ENCODE measurements at regions not wholly inside any gene's neighbourhood (a gene's known extent, or its start where the extent isn't known, plus 50 kb on each side); places are given as distances from the start of the nearest gene placed in this dataset.
"Not testable (repeated sequence)": the region's sequence is repeated elsewhere in the genome, so short reads cannot be mapped to it uniquely, and the experiment has no call there.

GRCh38 chr10:8656261-8656660, 601.8 kb downstream of the GATA3 start:
- no peaks in the 10 kb centered on the region for H3K27me3 ChIP-seq (ENCODE audit: insufficient read depth, low read length)
- no peak overlapping the region for H3K4me3 ChIP-seq (ENCODE audit: low read length)
- H3K9me3 ChIP-seq (ENCODE audit: insufficient read depth, low read depth, low read length), result no peaks in the 10 kb centered on the region
- H3K36me3 ChIP-seq (ENCODE audit: insufficient read depth, low read depth, low read length), result no peaks in the 10 kb centered on the region
- no peaks in the 10 kb centered on the region for H3K4me1 ChIP-seq (ENCODE audit: insufficient read depth, low read length)
- no peak overlapping the region for H3K9ac ChIP-seq (ENCODE audit: low read depth, low read length)
- no peak overlapping the region for H3K27ac ChIP-seq (ENCODE audit: low read length)

- H3K36me3 ChIP-seq (ENCODE audit: insufficient read depth, low read depth, low read length), result no peaks in the 10 kb centered on the region
- no peaks in the 10 kb centered on the region for H3K9me3 ChIP-seq (ENCODE audit: insufficient read depth, low read depth, low read length)
- no peak overlapping the region for H3K27ac ChIP-seq (ENCODE audit: low read length)
- no peaks in the 10 kb centered on the region for H3K4me1 ChIP-seq (ENCODE audit: insufficient read depth, low read length)
- no peaks in the 10 kb centered on the region for H3K27me3 ChIP-seq (ENCODE audit: insufficient read depth, low read length)
- no peak overlapping the region for H3K9ac ChIP-seq (ENCODE audit: low read depth, low read length)
- no peak overlapping the region for H3K4me3 ChIP-seq (ENCODE audit: low read length)
Measured at GRCh38 chr10:8659982-8660381, 605.5 kb downstream of the GATA3 start.

GRCh38 chr10:8661886-8662285, 607.4 kb downstream of the GATA3 start:
- H3K9ac ChIP-seq (ENCODE audit: low read depth, low read length), result no peak overlapping the region
- H3K9me3 ChIP-seq (ENCODE audit: insufficient read depth, low read depth, low read length), result no peaks in the 10 kb centered on the region
- H3K4me1 ChIP-seq (ENCODE audit: insufficient read depth, low read length), result no peaks in the 10 kb centered on the region
- H3K27me3 ChIP-seq (ENCODE audit: insufficient read depth, low read length), result no peaks in the 10 kb centered on the region
- no peak overlapping the region for H3K4me3 ChIP-seq (ENCODE audit: low read length)
- no peaks in the 10 kb centered on the region for H3K36me3 ChIP-seq (ENCODE audit: insufficient read depth, low read depth, low read length)
- H3K27ac ChIP-seq (ENCODE audit: low read length), result no peak overlapping the region

GRCh38 chr10:8663131-8663530, 608.6 kb downstream of the GATA3 start:
- H3K4me1 ChIP-seq (ENCODE audit: insufficient read depth, low read length), result no peaks in the 10 kb centered on the region
- H3K36me3 ChIP-seq (ENCODE audit: insufficient read depth, low read depth, low read length), result no peaks in the 10 kb centered on the region
- no peak overlapping the region for H3K9ac ChIP-seq (ENCODE audit: low read depth, low read length)
- no peaks in the 10 kb centered on the region for H3K27me3 ChIP-seq (ENCODE audit: insufficient read depth, low read length)
- H3K27ac ChIP-seq (ENCODE audit: low read length), result no peak overlapping the region
- H3K4me3 ChIP-seq (ENCODE audit: low read length), result no peak overlapping the region
- no peaks in the 10 kb centered on the region; the same call in 1 of the 2 replicates for H3K9me3 ChIP-seq (ENCODE audit: insufficient read depth, low read depth, low read length)

- no peaks in the 10 kb centered on the region for H3K4me1 ChIP-seq (ENCODE audit: insufficient read depth, low read length)
- no peaks in the 10 kb centered on the region for H3K36me3 ChIP-seq (ENCODE audit: insufficient read depth, low read depth, low read length)
- no peaks in the 10 kb centered on the region for H3K27me3 ChIP-seq (ENCODE audit: insufficient read depth, low read length)
- no peak overlapping the region for H3K9ac ChIP-seq (ENCODE audit: low read depth, low read length)
- H3K27ac ChIP-seq (ENCODE audit: low read length), result no peak overlapping the region
- no peaks in the 10 kb centered on the region; the same call in 1 of the 2 replicates for H3K9me3 ChIP-seq (ENCODE audit: insufficient read depth, low read depth, low read length)
- H3K4me3 ChIP-seq (ENCODE audit: low read length), result no peak overlapping the region
Measured at GRCh38 chr10:8665322-8665721, 610.8 kb downstream of the GATA3 start.

- no peak overlapping the region for H3K4me3 ChIP-seq (ENCODE audit: low read length)
- no peaks in the 10 kb centered on the region for H3K36me3 ChIP-seq (ENCODE audit: insufficient read depth, low read depth, low read length)
- H3K9me3 ChIP-seq (ENCODE audit: insufficient read depth, low read depth, low read length), result no peaks in the 10 kb centered on the region; the same call in 1 of the 2 replicates
- H3K27me3 ChIP-seq (ENCODE audit: insufficient read depth, low read length), result no peaks in the 10 kb centered on the region
- no peak overlapping the region for H3K9ac ChIP-seq (ENCODE audit: low read depth, low read length)
- H3K27ac ChIP-seq (ENCODE audit: low read length), result no peak overlapping the region
- no peaks in the 10 kb centered on the region for H3K4me1 ChIP-seq (ENCODE audit: insufficient read depth, low read length)
Measured at GRCh38 chr10:8670461-8670860, 616.0 kb downstream of the GATA3 start.

- no peaks in the 10 kb centered on the region for H3K27me3 ChIP-seq (ENCODE audit: insufficient read depth, low read length)
- no peak overlapping the region for H3K4me3 ChIP-seq (ENCODE audit: low read length)
- H3K36me3 ChIP-seq (ENCODE audit: insufficient read depth, low read depth, low read length), result no peaks in the 10 kb centered on the region
- no peaks in the 10 kb centered on the region for H3K9me3 ChIP-seq (ENCODE audit: insufficient read depth, low read depth, low read length)
- H3K9ac ChIP-seq (ENCODE audit: low read depth, low read length), result no peak overlapping the region
- H3K4me1 ChIP-seq (ENCODE audit: insufficient read depth, low read length), result no peaks in the 10 kb centered on the region
- H3K27ac ChIP-seq (ENCODE audit: low read length), result no peak overlapping the region
Measured at GRCh38 chr10:8674230-8674629, 619.7 kb downstream of the GATA3 start.

GRCh38 chr10:8677642-8678041, 623.2 kb downstream of the GATA3 start:
- Histone ChIP-seq H3K9ac (ENCODE audit: low read depth, low read length) (no peak overlapping the region), H3K4me3 (ENCODE audit: low read length) (no peak overlapping the region), H3K9me3 (ENCODE audit: insufficient read depth, low read depth, low read length) (no peaks in the 10 kb centered on the region), H3K36me3 (ENCODE audit: insufficient read depth, low read depth, low read length) (no peaks in the 10 kb centered on the region), H3K27me3 (ENCODE audit: insufficient read depth, low read length) (no peaks in the 10 kb centered on the region), H3K4me1 (ENCODE audit: insufficient read depth, low read length) (no peaks in the 10 kb centered on the region), H3K27ac (ENCODE audit: low read length) (no peak overlapping the region)

GRCh38 chr10:8684916-8685315, 630.4 kb downstream of the GATA3 start:
- H3K27me3 ChIP-seq (ENCODE audit: insufficient read depth, low read length); H3K27ac ChIP-seq (ENCODE audit: low read length); H3K4me3 ChIP-seq (ENCODE audit: low read length): not testable (repeated sequence)

GRCh38 chr10:8688881-8689280, 634.4 kb downstream of the GATA3 start:
- Histone ChIP-seq H3K9ac (ENCODE audit: low read depth, low read length) (no peak overlapping the region), H3K9me3 (ENCODE audit: insufficient read depth, low read depth, low read length) (no peaks in the 10 kb centered on the region), H3K27ac (ENCODE audit: low read length) (no peak overlapping the region), H3K4me3 (ENCODE audit: low read length) (no peak overlapping the region), H3K4me1 (ENCODE audit: insufficient read depth, low read length) (no peaks in the 10 kb centered on the region), H3K36me3 (ENCODE audit: insufficient read depth, low read depth, low read length) (no peaks in the 10 kb centered on the region), H3K27me3 (ENCODE audit: insufficient read depth, low read length) (no peaks in the 10 kb centered on the region)

More at GRCh38 chr10:8684916-8685315, 630.4 kb downstream of the GATA3 start:
- H3K9me3 ChIP-seq (ENCODE audit: insufficient read depth, low read depth, low read length); H3K9ac ChIP-seq (ENCODE audit: low read depth, low read length); H3K36me3 ChIP-seq (ENCODE audit: insufficient read depth, low read depth, low read length); H3K4me1 ChIP-seq (ENCODE audit: insufficient read depth, low read length): not testable (repeated sequence)

GRCh38 chr10:8691498-8692017, 637.1 kb downstream of the GATA3 start:
- Histone ChIP-seq H3K4me3 (ENCODE audit: low read length) (no peak overlapping the region), H3K36me3 (ENCODE audit: insufficient read depth, low read depth, low read length) (no peaks in the 10 kb centered on the region), H3K27ac (ENCODE audit: low read length) (no peak overlapping the region), H3K9ac (ENCODE audit: low read depth, low read length) (no peak overlapping the region), H3K4me1 (ENCODE audit: insufficient read depth, low read length) (no peaks in the 10 kb centered on the region), H3K9me3 (ENCODE audit: insufficient read depth, low read depth, low read length) (no peaks in the 10 kb centered on the region), H3K27me3 (ENCODE audit: insufficient read depth, low read length) (no peaks in the 10 kb centered on the region)

- H3K27me3 ChIP-seq (ENCODE audit: insufficient read depth, low read length); H3K9me3 ChIP-seq (ENCODE audit: insufficient read depth, low read depth, low read length); H3K4me3 ChIP-seq (ENCODE audit: low read length); H3K9ac ChIP-seq (ENCODE audit: low read depth, low read length); H3K27ac ChIP-seq (ENCODE audit: low read length); H3K4me1 ChIP-seq (ENCODE audit: insufficient read depth, low read length); H3K36me3 ChIP-seq (ENCODE audit: insufficient read depth, low read depth, low read length): not testable (repeated sequence)
Measured at GRCh38 chr10:8693635-8694034, 639.1 kb downstream of the GATA3 start.

- peaks cover 2% of the 10 kb centered on the region for H3K4me1 ChIP-seq (ENCODE audit: insufficient read depth, low read length)
- H3K9ac ChIP-seq (ENCODE audit: low read depth, low read length), result no peak overlapping the region
- H3K9me3 ChIP-seq (ENCODE audit: insufficient read depth, low read depth, low read length), result no peaks in the 10 kb centered on the region
- no peak overlapping the region for H3K4me3 ChIP-seq (ENCODE audit: low read length)
- no peaks in the 10 kb centered on the region for H3K27me3 ChIP-seq (ENCODE audit: insufficient read depth, low read length)
- no peak overlapping the region for H3K27ac ChIP-seq (ENCODE audit: low read length)
- H3K36me3 ChIP-seq (ENCODE audit: insufficient read depth, low read depth, low read length), result no peaks in the 10 kb centered on the region
Measured at GRCh38 chr10:8696746-8697145, 642.3 kb downstream of the GATA3 start.
